GM23248 (cell line): ENCODE measurements at regions not wholly inside any gene's neighbourhood (a gene's known extent, or its start where the extent isn't known, plus 50 kb on each side); places are given as distances from the start of the nearest gene placed in this dataset.
"Not testable (repeated sequence)": the region's sequence is repeated elsewhere in the genome, so short reads cannot be mapped to it uniquely, and the experiment has no call there.

Source experiments
- EZH2 ChIP-seq: fragments of 200-600 bp; sonication (generic); IDR thresholded peaks from 2 replicates; pipeline ENCODE4 v1.6.1; 2018; ENCODE audit warnings: antibody characterized with exemption, mild to moderate bottlenecking; ENCODE audit not compliant: insufficient read depth, poor library complexity, severe bottlenecking
- EZH2phosphoT487 ChIP-seq: fragments of 200-600 bp; sonication (generic); IDR thresholded peaks from 2 replicates; pipeline ENCODE4 v1.6.1; 2018; ENCODE audit warnings: antibody characterized with exemption, moderate library complexity, mild to moderate bottlenecking, low read depth; ENCODE audit not compliant: insufficient read depth

DNA sequence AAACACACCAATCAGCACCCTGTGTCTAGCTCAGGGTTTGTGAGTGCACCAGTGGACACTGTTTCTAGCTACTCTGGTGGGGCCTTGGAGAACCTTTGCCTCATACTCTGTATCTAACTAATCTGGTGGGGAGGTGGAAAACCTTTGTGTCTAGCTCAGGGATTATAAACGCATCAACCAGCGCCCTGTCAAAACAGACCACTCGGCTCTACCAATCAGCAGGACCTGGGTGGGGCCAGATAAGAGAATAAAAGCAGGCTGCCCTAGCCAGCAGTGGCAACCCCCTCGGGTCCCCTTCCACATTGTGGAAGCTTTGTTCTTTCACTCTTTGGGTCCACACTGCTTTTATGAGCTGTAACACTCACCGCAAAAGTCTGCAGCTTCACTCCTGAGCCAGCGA is 121.8 kb downstream of the FSCB start:
- TF ChIP-seq EZH2, EZH2phosphoT487: not testable (repeated sequence)
